CD4-positive, alpha-beta memory T cell (primary cell): ENCODE measurements at regions not wholly inside any gene's neighbourhood (a gene's known extent, or its start where the extent isn't known, plus 50 kb on each side); places are given as distances from the start of the nearest gene placed in this dataset.

ENCODE experiments used
- CTCF ChIA-PET: fragments of 350-600 bp; sonication (Branson Sonifier 250); formaldehyde crosslinking; loops from one replicate; lab custom pipeline; 2021; ENCODE audit warnings: inconsistent platforms; ENCODE audit not compliant: partially characterized antibody; lab: Charles Lee
- POLR2A ChIA-PET: fragments of 350-600 bp; sonication (Branson Sonifier 250); formaldehyde crosslinking; loops from one replicate; lab custom pipeline; 2021; ENCODE audit not compliant: partially characterized antibody; lab: Charles Lee
- DNase-seq, 5 donors: peaks; one replicate each; pipeline versions ENCODE4 v3.0.0 to v3.0.0-alpha.2; 2020 to 2022; ENCODE audit warnings: mixed read lengths in 1 of 5
- H3K27ac ChIP-seq: one replicate; pipeline ENCODE4 v1.7.0; 2013; ENCODE audit warnings: low read depth, low read length
- H3K27me3 ChIP-seq: 2 replicates; pipeline ENCODE4 v1.7.0; 2013; ENCODE audit warnings: mild to moderate bottlenecking, low read length, moderate library complexity; ENCODE audit not compliant: insufficient read depth
- H3K36me3 ChIP-seq: 2 replicates; pipeline ENCODE4 v1.7.0; 2013; ENCODE audit warnings: mild to moderate bottlenecking, low read length, moderate library complexity; ENCODE audit not compliant: insufficient read depth
- H3K4me1 ChIP-seq: 2 replicates; pipeline ENCODE4 v1.7.0; 2013; ENCODE audit warnings: mild to moderate bottlenecking, low read length, moderate library complexity; ENCODE audit not compliant: insufficient read depth
- H3K4me3 ChIP-seq, 2 donors: one replicate each; pipeline ENCODE4 v1.7.0; 2013; ENCODE audit warnings: low read length in 2 of 2, mild to moderate bottlenecking in 1 of 2
- H3K9me3 ChIP-seq, 2 donors: one replicate each; pipeline ENCODE4 v1.7.0; 2013; ENCODE audit warnings: low read length in 2 of 2, control low read depth in 1 of 2; ENCODE audit not compliant: control insufficient read depth in 1 of 2
- H3K27ac Mint-ChIP-seq, 7 donors: one replicate each; pipeline ENCODE4 v1.8.0; 2020 to 2021; ENCODE audit warnings: mixed read lengths in 7 of 7, mild to moderate bottlenecking in 6 of 7, inconsistent platforms in 3 of 7, moderate library complexity in 3 of 7
- H3K27me3 Mint-ChIP-seq, 2 donors: one replicate each; pipeline ENCODE4 v1.8.0; 2020 to 2021; ENCODE audit warnings: mixed read lengths in 2 of 2
- H3K36me3 Mint-ChIP-seq, 2 donors: one replicate each; pipeline ENCODE4 v1.8.0; 2020 to 2021; ENCODE audit warnings: mixed read lengths in 2 of 2, inconsistent platforms in 1 of 2, mild to moderate bottlenecking in 1 of 2
- H3K4me1 Mint-ChIP-seq, 4 donors: one replicate each; pipeline ENCODE4 v1.8.0; 2020 to 2021; ENCODE audit warnings: mixed read lengths in 4 of 4, mild to moderate bottlenecking in 1 of 4
- H3K4me3 Mint-ChIP-seq, 8 donors: one replicate each; pipeline ENCODE4 v1.8.0; 2020 to 2021; ENCODE audit warnings: mixed read lengths in 8 of 8, mild to moderate bottlenecking in 7 of 8, moderate library complexity in 6 of 8, inconsistent platforms in 3 of 8
- H3K9me3 Mint-ChIP-seq, 8 donors: one replicate each; pipeline ENCODE4 v1.8.0; 2020 to 2021; ENCODE audit warnings: mixed read lengths in 8 of 8, mild to moderate bottlenecking in 5 of 8, inconsistent platforms in 3 of 8, moderate library complexity in 1 of 8
- intact Hi-C: fragments of 100-400 bp; cut with micrococcal nuclease; formaldehyde crosslinking; loops from one replicate; pipeline ENCODE4 v1.15.1; 2023

DNA sequence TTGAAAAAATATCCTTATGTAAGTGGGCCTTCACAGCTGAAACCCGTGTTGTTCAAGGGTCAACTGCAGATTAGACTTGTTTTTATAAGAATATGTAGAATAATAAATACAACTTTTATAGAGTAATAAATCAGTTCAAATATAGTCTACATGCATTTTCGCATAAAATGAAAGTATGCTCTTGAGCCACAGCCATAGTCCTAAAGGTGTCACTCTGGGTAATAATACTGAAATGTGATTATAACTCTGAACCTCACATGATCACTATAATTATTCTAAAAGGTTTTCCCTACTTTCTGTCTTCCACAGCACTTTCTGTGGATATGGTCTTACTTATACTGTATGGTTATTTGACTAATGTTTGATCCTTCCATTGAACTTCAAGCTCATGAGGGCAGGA, 185.8 kb downstream of the SLC6A15 start:
- Histone ChIP-seq H3K27me3 (no peaks in the 10 kb centered on the region), H3K9me3 (no peaks in the 10 kb centered on the region), H3K27ac (no peak overlapping the region), H3K36me3 (no peaks in the 10 kb centered on the region), H3K4me3 (no peak overlapping the region), H3K4me1 (no peaks in the 10 kb centered on the region)
- Mint-ChIP-seq H3K27me3 (no peaks in the 10 kb centered on the region), H3K4me3 (no peak overlapping the region), H3K27ac (no peak overlapping the region), H3K36me3 (no peaks in the 10 kb centered on the region), H3K9me3 (peaks cover 0 to 2% (median 0%) of the 10 kb centered on the region in 8 donors), H3K4me1 (no peaks in the 10 kb centered on the region)
- intact Hi-C loops = no loop called here
- DNase-seq = no peak
- CTCF ChIA-PET = no interaction called here
- POLR2A ChIA-PET = no interaction called here

DNA sequence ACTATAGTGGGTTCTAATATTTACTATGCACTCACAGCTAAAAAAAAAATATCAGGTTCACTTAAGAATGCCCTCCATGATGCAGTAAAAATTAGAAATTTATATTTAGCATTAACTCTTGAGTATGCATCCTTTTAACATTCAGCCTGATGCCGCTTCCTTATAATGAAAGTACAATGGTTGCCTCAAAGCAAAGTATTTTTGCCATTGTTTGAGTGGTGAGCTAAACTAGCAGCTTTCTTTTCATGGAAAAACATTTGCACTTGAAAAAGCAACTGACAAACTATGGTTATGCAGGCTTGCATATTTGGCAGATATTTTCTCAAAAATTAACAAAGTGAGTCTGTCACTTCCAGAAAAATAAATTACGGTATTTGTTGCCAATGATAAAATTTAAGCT, 188.6 kb downstream of the SLC6A15 start:
- Mint-ChIP-seq H3K4me1 (no peaks in the 10 kb centered on the region), H3K4me3 (no peak overlapping the region), H3K9me3 (peaks cover 0 to 2% (median 0%) of the 10 kb centered on the region in 8 donors), H3K36me3 (no peaks in the 10 kb centered on the region), H3K27me3 (no peaks in the 10 kb centered on the region), H3K27ac (no peak overlapping the region)
- H3K27me3 ChIP-seq = no peaks in the 10 kb centered on the region
- no peak overlapping the region for H3K4me3 ChIP-seq
- ChIA-PET POLR2A (no interaction called here), CTCF (no interaction called here)
- intact Hi-C loops = no loop called here
- no peak overlapping the region for H3K27ac ChIP-seq
- no peak for DNase-seq
- no peaks in the 10 kb centered on the region for H3K9me3 ChIP-seq
- H3K4me1 ChIP-seq = no peaks in the 10 kb centered on the region
- no peaks in the 10 kb centered on the region for H3K36me3 ChIP-seq

DNA sequence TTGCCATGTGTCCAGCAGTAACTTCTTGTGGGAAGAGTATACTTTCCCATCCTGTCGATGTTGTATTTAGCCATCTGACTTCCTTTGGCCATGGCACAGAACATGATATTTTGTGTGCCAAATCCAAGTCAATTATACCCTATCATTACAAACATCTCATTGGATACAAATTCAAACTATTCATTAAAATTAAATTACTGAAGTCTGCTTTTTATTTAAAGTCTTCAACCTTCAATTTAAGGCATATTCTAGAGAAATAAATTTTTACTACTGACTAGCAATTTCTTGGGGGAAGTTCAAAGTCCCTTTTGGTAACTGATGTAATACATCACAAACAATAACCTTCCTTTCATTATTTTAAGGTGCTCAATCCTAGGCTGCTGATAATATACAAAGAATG, 192.6 kb downstream of the SLC6A15 start:
- CTCF ChIA-PET = no interaction called here
- no peaks in the 10 kb centered on the region for H3K36me3 Mint-ChIP-seq
- no peak overlapping the region for H3K27ac ChIP-seq
- POLR2A ChIA-PET = no interaction called here
- no peak for DNase-seq
- no peaks in the 10 kb centered on the region for H3K4me1 Mint-ChIP-seq
- H3K4me1 ChIP-seq = no peaks in the 10 kb centered on the region
- H3K27me3 Mint-ChIP-seq = no peaks in the 10 kb centered on the region
- no peak overlapping the region for H3K4me3 Mint-ChIP-seq
- no peak overlapping the region for H3K27ac Mint-ChIP-seq
- intact Hi-C loops = no loop called here
- no peak overlapping the region for H3K4me3 ChIP-seq
- no peaks in the 10 kb centered on the region for H3K9me3 ChIP-seq
- H3K36me3 ChIP-seq = no peaks in the 10 kb centered on the region
- H3K27me3 ChIP-seq = no peaks in the 10 kb centered on the region
- peaks cover 0 to 2% (median 0%) of the 10 kb centered on the region in 8 donors for H3K9me3 Mint-ChIP-seq

DNA sequence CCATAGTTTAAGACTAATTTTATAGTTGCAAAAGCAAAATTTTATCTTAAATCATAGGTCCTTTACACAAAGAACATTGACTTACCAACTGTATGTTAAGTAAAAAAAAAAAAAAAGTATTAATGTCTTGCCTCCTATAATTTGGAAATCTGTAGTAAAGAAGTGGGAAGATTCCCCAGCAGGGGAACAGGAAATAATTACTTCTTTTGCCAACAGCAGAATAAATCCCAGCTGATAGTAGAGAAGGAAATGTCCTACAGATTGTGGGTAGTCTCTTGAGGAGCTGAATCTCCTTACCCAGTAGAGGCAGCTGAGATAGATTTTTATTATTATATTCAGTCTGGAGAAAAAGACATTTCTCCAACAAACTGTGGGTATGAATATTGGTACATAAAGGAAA, 193.7 kb downstream of the SLC6A15 start:
- H3K27me3 Mint-ChIP-seq = no peaks in the 10 kb centered on the region
- Histone ChIP-seq H3K4me3 (no peak overlapping the region), H3K4me1 (no peaks in the 10 kb centered on the region), H3K27ac (no peak overlapping the region), H3K27me3 (no peaks in the 10 kb centered on the region), H3K9me3 (no peaks in the 10 kb centered on the region), H3K36me3 (no peaks in the 10 kb centered on the region)
- H3K4me3 Mint-ChIP-seq = no peak overlapping the region
- no peaks in the 10 kb centered on the region for H3K36me3 Mint-ChIP-seq
- H3K9me3 Mint-ChIP-seq = peaks cover 0 to 2% (median 0%) of the 10 kb centered on the region in 8 donors
- intact Hi-C loops = no loop called here
- H3K27ac Mint-ChIP-seq = no peak overlapping the region
- ChIA-PET POLR2A (no interaction called here), CTCF (no interaction called here)
- no peak for DNase-seq
- no peaks in the 10 kb centered on the region for H3K4me1 Mint-ChIP-seq

DNA sequence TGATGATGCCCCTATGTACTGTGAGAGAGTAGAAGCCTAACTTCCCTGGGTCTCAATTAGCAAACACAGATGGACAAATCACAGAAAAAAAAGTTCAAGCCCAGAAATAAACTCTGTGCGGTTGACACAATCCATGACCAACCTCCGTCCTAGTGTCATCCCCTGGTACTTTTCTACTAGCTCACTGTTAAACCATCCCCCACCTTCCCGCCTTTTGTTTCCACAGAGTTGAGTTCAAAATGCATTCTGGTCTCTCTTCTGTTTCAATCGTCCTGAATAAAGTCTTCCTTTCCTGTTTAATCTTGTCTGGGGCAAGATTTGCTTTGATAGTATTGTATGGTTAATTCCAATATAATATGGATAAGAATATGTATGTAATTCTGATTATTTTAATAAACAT, 199.9 kb downstream of the SLC6A15 start:
- intact Hi-C loops = no loop called here
- Histone ChIP-seq H3K27ac (no peak overlapping the region), H3K9me3 (no peaks in the 10 kb centered on the region), H3K4me3 (no peak overlapping the region), H3K4me1 (no peaks in the 10 kb centered on the region), H3K27me3 (no peaks in the 10 kb centered on the region), H3K36me3 (no peaks in the 10 kb centered on the region)
- no peaks in the 10 kb centered on the region for H3K27me3 Mint-ChIP-seq
- peaks cover 0 to 2% (median 0%) of the 10 kb centered on the region in 8 donors for H3K9me3 Mint-ChIP-seq
- no peak overlapping the region for H3K27ac Mint-ChIP-seq
- POLR2A ChIA-PET = no interaction called here
- H3K4me1 Mint-ChIP-seq = no peaks in the 10 kb centered on the region
- CTCF ChIA-PET = no interaction called here
- no peak for DNase-seq
- H3K4me3 Mint-ChIP-seq = no peak overlapping the region
- no peaks in the 10 kb centered on the region for H3K36me3 Mint-ChIP-seq

DNA sequence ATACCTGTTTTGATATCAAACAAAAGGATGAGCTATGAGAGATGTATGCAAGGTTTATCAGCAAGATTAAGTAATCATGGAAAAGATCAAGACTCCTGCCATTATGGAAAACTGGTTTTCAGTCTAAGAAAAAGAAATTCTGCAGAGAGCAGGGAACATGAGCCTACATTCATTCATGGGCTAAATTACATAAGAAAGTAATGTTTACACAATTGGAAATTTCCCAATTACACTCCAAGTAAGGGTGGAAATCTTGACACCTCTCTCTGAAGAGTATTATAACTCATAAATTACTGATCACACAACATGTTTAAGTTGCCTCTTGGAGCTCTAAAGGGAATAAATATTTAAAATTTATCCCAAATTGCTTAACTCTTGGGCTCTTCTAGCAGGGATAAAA, 206.2 kb downstream of the SLC6A15 start:
- H3K4me1 ChIP-seq = no peaks in the 10 kb centered on the region
- CTCF ChIA-PET = no interaction called here
- Mint-ChIP-seq H3K4me3 (no peak overlapping the region), H3K4me1 (no peaks in the 10 kb centered on the region), H3K27ac (no peak overlapping the region), H3K36me3 (no peaks in the 10 kb centered on the region), H3K27me3 (no peaks in the 10 kb centered on the region), H3K9me3 (peaks cover 0 to 2% (median 0%) of the 10 kb centered on the region in 8 donors)
- POLR2A ChIA-PET = no interaction called here
- no peaks in the 10 kb centered on the region for H3K27me3 ChIP-seq
- no peak for DNase-seq
- no peak overlapping the region for H3K4me3 ChIP-seq
- intact Hi-C loops = no loop called here
- no peak overlapping the region for H3K27ac ChIP-seq
- H3K36me3 ChIP-seq = no peaks in the 10 kb centered on the region
- no peaks in the 10 kb centered on the region for H3K9me3 ChIP-seq

DNA sequence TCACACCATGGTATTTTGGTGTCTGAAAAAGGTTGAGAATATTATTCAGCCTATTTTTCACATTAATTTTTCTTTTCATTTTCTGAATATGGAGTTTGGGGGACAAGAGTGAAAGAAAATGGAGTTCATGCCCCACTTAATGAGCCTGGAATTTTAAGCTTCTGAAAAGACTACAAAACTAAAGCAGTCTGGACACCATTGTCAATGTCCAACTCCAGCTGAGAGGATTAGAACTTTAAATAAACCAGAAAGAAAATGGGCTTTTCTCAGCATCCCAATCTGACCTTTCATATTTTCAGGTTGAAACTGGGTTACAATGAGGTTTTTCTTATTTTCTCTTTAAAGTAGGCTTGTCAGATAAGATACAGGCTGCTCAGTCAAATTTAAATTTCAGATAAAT, 207.7 kb downstream of the SLC6A15 start:
- POLR2A ChIA-PET = no interaction called here
- intact Hi-C loops = no loop called here
- Mint-ChIP-seq H3K9me3 (peaks cover 0 to 2% (median 0%) of the 10 kb centered on the region in 8 donors), H3K4me3 (no peak overlapping the region), H3K27ac (no peak overlapping the region), H3K27me3 (no peaks in the 10 kb centered on the region), H3K4me1 (no peaks in the 10 kb centered on the region), H3K36me3 (no peaks in the 10 kb centered on the region)
- Histone ChIP-seq H3K27ac (no peak overlapping the region), H3K27me3 (no peaks in the 10 kb centered on the region), H3K9me3 (no peaks in the 10 kb centered on the region), H3K4me3 (no peak overlapping the region), H3K36me3 (no peaks in the 10 kb centered on the region), H3K4me1 (no peaks in the 10 kb centered on the region)
- DNase-seq = no peak
- CTCF ChIA-PET = no interaction called here

DNA sequence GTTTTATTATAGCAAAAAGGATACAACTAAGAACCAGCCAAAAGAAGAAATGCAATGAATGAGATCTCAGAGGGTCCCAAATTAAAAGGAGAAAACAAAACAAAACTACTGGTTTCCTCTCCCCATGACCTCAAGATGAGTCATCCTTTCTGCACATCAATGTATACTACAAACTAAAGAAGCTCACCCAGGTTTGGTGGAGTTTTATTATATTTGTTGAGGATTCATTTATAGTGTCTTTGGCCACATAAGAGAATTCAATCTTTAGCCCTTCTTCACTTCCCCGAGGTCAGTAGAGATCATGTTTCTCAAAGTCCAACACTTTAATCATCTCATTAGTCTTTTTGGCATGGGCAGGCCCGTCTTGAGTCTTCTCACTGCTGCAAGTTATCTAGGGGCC, 210.6 kb downstream of the SLC6A15 start:
- Mint-ChIP-seq H3K27ac (no peak overlapping the region), H3K4me1 (no peaks in the 10 kb centered on the region), H3K36me3 (no peaks in the 10 kb centered on the region), H3K9me3 (peaks cover 0 to 2% (median 0%) of the 10 kb centered on the region in 8 donors), H3K27me3 (no peaks in the 10 kb centered on the region), H3K4me3 (no peak overlapping the region)
- H3K27me3 ChIP-seq = no peaks in the 10 kb centered on the region
- CTCF ChIA-PET = no interaction called here
- no peaks in the 10 kb centered on the region for H3K4me1 ChIP-seq
- no peak overlapping the region for H3K4me3 ChIP-seq
- no peaks in the 10 kb centered on the region for H3K36me3 ChIP-seq
- no peak overlapping the region for H3K27ac ChIP-seq
- no peaks in the 10 kb centered on the region for H3K9me3 ChIP-seq
- POLR2A ChIA-PET = no interaction called here
- intact Hi-C loops = no loop called here
- DNase-seq = no peak
